ENCODE measurements at regions not wholly inside any gene's neighbourhood (a gene's known extent, or its start where the extent isn't known, plus 50 kb on each side); places are given as distances from the start of the nearest gene placed in this dataset.

DNA sequence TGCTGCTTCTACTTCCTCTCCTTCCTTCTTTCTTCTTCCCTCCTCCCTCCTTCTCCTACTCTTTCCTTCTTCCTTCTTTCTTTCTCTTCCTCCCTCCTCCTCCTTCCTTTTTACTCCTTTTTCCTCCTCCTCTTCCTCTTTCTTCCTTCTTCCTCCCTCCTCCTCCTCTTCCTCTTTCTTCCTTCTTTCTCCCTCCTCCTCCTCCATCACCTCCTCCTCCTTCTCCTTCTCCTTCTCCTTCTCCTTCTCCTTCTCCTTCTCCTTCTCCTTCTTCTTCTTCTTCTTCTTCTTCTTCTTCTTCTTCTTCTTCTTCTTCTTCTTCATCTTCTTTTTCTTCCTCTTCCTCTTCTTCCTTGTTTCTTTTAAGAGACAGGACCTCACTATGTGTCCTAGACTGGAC, 224.0 kb downstream of the NR2F2 start:
- TF ChIP-seq GATA2 (IDR thresholded peaks at IDR 0.05; ENCODE audit: insufficient read depth, insufficient read length, low read depth, low read length), result no peak
- TF ChIP-seq, protein P1, sequence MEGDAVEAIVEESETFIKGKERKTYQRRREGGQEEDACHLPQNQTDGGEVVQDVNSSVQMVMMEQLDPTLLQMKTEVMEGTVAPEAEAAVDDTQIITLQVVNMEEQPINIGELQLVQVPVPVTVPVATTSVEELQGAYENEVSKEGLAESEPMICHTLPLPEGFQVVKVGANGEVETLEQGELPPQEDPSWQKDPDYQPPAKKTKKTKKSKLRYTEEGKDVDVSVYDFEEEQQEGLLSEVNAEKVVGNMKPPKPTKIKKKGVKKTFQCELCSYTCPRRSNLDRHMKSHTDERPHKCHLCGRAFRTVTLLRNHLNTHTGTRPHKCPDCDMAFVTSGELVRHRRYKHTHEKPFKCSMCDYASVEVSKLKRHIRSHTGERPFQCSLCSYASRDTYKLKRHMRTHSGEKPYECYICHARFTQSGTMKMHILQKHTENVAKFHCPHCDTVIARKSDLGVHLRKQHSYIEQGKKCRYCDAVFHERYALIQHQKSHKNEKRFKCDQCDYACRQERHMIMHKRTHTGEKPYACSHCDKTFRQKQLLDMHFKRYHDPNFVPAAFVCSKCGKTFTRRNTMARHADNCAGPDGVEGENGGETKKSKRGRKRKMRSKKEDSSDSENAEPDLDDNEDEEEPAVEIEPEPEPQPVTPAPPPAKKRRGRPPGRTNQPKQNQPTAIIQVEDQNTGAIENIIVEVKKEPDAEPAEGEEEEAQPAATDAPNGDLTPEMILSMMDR (IDR thresholded peaks at IDR 0.05; ENCODE audit: extremely low read depth in 1 of 2, insufficient read depth in 1 of 2, low read depth in 1 of 2, low read length in 2 of 2), result no peak
- TF ChIP-seq, protein P2, sequence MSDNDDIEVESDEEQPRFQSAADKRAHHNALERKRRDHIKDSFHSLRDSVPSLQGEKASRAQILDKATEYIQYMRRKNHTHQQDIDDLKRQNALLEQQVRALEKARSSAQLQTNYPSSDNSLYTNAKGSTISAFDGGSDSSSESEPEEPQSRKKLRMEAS (IDR thresholded peaks at IDR 0.05; ENCODE audit: insufficient read depth, insufficient read length), result no peak
- no TSS peak for BruUV-seq (replicated peaks)
- no peak for FAIRE-seq

DNA sequence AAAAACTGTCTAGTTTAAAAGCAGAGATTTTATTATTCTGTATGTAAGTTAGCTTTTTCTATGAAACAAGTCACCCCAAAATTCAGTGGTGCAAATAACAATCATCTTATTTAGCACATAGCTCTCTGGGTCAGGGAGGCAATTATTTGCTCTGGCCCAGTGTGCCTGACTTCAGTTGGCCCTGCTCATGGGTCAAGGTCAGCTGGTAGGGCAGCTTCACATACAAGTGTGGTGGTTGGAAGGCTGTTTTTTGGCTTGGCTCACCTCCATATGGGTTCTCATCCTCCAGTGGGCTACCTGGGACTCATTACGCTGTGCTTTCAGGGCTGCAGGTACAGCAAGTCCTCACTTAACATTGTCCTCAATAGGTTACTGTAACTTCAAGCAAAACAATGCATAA, 228.6 kb downstream of the NR2F2 start:
- no peak overlapping the region for H3K27ac ChIP-seq (ENCODE audit: insufficient read depth, low read depth, low read length)
- TF ChIP-seq JUN (IDR thresholded peaks at IDR 0.05; ENCODE audit: borderline replicate concordance, insufficient read depth, insufficient read length, low read depth) (no peak), POLR2A (IDR thresholded peaks at IDR 0.05; ENCODE audit: low read depth, low read length) (no peak), POLR2AphosphoS5 (IDR thresholded peaks at IDR 0.05; ENCODE audit: insufficient read depth, low read depth, low read length) (no peak), GATA2 (IDR thresholded peaks at IDR 0.05; ENCODE audit: insufficient read depth, insufficient read length, low read depth, low read length) (no peak), MYC (IDR thresholded peaks at IDR 0.05; ENCODE audit: low read depth, low read length) (no peak), FOS (IDR thresholded peaks at IDR 0.05; ENCODE audit: borderline replicate concordance, insufficient read depth, low read length) (no peak), EZH2 (IDR thresholded peaks at IDR 0.05; ENCODE audit: borderline replicate concordance, low read depth, low read length, severe bottlenecking) (no peak)
- TF ChIP-seq, protein P2 (IDR thresholded peaks at IDR 0.05; ENCODE audit: insufficient read depth, insufficient read length), result no peak
- TF ChIP-seq, protein P1 (IDR thresholded peaks at IDR 0.05; ENCODE audit: extremely low read depth in 1 of 2, insufficient read depth in 1 of 2, low read depth in 1 of 2, low read length in 2 of 2), result no peak
- H3K4me1 ChIP-seq (ENCODE audit: control insufficient read depth, extremely low read depth, insufficient read depth, low read length), result no peaks in the 10 kb centered on the region
- POLR2A ChIA-PET, result no interaction called here
- no peaks in the 10 kb centered on the region for H3K9me3 ChIP-seq (replicated peaks; ENCODE audit: control insufficient read depth, insufficient read depth, low read length)
- no peak overlapping the region for H3K4me2 ChIP-seq (ENCODE audit: insufficient read depth, low read length)
- CTCF ChIA-PET, result no interaction called here
- FAIRE-seq, result no peak
- no peaks in the 10 kb centered on the region for H4K20me1 ChIP-seq (replicated peaks; ENCODE audit: control insufficient read depth, extremely low read depth, insufficient read depth, low read length)
- no peaks in the 10 kb centered on the region for H3K36me3 ChIP-seq (ENCODE audit: control insufficient read depth in 2 of 2, extremely low read depth in 1 of 2, insufficient read depth in 2 of 2, low read length in 2 of 2)
- H3K9me1 ChIP-seq (replicated peaks; ENCODE audit: control insufficient read depth, extremely low read depth, insufficient read depth, low read length), result no peaks in the 10 kb centered on the region
- no peak for DNase-seq (ENCODE audit: low read depth, low spot score)
- H3K79me2 ChIP-seq (ENCODE audit: control insufficient read depth, insufficient read depth, low read length), result no peaks in the 10 kb centered on the region
- no peak overlapping the region for H2AFZ ChIP-seq (ENCODE audit: low read depth, low read length)
- intact Hi-C loops (cut with micrococcal nuclease) (no loop called here), dilution Hi-C loops (cut with MboI; ENCODE audit: extremely low pct_ligation_motif_present, low sequenced_read_pairs) (no loop called here)
- H3K9ac ChIP-seq (replicated peaks; ENCODE audit: extremely low read depth, insufficient read depth, low read length), result no peak overlapping the region
- peaks cover 0 to 2% of the 10 kb centered on the region in 2 experiments for H3K27me3 ChIP-seq (ENCODE audit: control insufficient read depth in 2 of 2, insufficient read depth in 2 of 2, low read length in 2 of 2)
- BruUV-seq (replicated peaks), result no TSS peak
- H3K4me3 ChIP-seq (replicated peaks in 1 of 3; ENCODE audit: insufficient read depth in 1 of 3, low read depth in 1 of 3, low read length in 3 of 3), result no peak overlapping the region

More for the DNA sequence above, 224.0 kb downstream of the NR2F2 start:
- no peak for DNase-seq (ENCODE audit: low read depth, low spot score)
- ChIA-PET CTCF (interaction anchor here (1.5 kb wide), 1 partner anchor 37 kb away, joined by 3 read pairs; no protein-coding TSS in a partner anchor), POLR2A (no interaction called here)
- H3K36me3 ChIP-seq (ENCODE audit: control insufficient read depth in 2 of 2, extremely low read depth in 1 of 2, insufficient read depth in 2 of 2, low read length in 2 of 2), result no peaks in the 10 kb centered on the region
- H3K9ac ChIP-seq (replicated peaks; ENCODE audit: extremely low read depth, insufficient read depth, low read length), result no peak overlapping the region
- no peaks in the 10 kb centered on the region for H3K4me1 ChIP-seq (ENCODE audit: control insufficient read depth, extremely low read depth, insufficient read depth, low read length)
- intact Hi-C loops (cut with micrococcal nuclease), result no loop called here
- H3K9me1 ChIP-seq (replicated peaks; ENCODE audit: control insufficient read depth, extremely low read depth, insufficient read depth, low read length), result no peaks in the 10 kb centered on the region
- H3K27me3 ChIP-seq (ENCODE audit: control insufficient read depth in 2 of 2, insufficient read depth in 2 of 2, low read length in 2 of 2), result peaks cover 0 to 2% of the 10 kb centered on the region in 2 experiments
- no peak overlapping the region for H3K4me2 ChIP-seq (ENCODE audit: insufficient read depth, low read length)
- no peaks in the 10 kb centered on the region for H3K9me3 ChIP-seq (replicated peaks; ENCODE audit: control insufficient read depth, insufficient read depth, low read length)
- dilution Hi-C loops (cut with MboI; ENCODE audit: extremely low pct_ligation_motif_present, low sequenced_read_pairs), result no loop called here
- no peak overlapping the region for H2AFZ ChIP-seq (ENCODE audit: low read depth, low read length)
- no peak overlapping the region for H3K4me3 ChIP-seq (replicated peaks in 1 of 3; ENCODE audit: insufficient read depth in 1 of 3, low read depth in 1 of 3, low read length in 3 of 3)
- H3K27ac ChIP-seq (ENCODE audit: insufficient read depth, low read depth, low read length), result no peak overlapping the region
- no peaks in the 10 kb centered on the region for H4K20me1 ChIP-seq (replicated peaks; ENCODE audit: control insufficient read depth, extremely low read depth, insufficient read depth, low read length)
- no peaks in the 10 kb centered on the region for H3K79me2 ChIP-seq (ENCODE audit: control insufficient read depth, insufficient read depth, low read length)

All from endothelial cell of umbilical vein (primary cell).